Epithelial cell of proximal tubule (primary cell): ENCODE measurements at regions not wholly inside any gene's neighbourhood (a gene's known extent, or its start where the extent isn't known, plus 50 kb on each side); places are given as distances from the start of the nearest gene placed in this dataset.

Experiments used
- DNase-seq: peaks from one replicate; pipeline ENCODE4 v3.0.0-alpha.2; 2011; ENCODE audit warnings: low read depth
- H3K4me3 ChIP-seq: 2 replicates; pipeline ENCODE4 v1.5.1; 2011; ENCODE audit warnings: low read depth, mild to moderate bottlenecking, low read length
- CTCF ChIP-seq: conservative IDR thresholded peaks from 2 replicates; pipeline ENCODE4 v1.5.1; 2012; ENCODE audit warnings: low read depth, mild to moderate bottlenecking, low read length

GRCh38 chr22:48633996-48634836, 1193.5 kb downstream of the BRD1 start:
- no peak for TF ChIP-seq CTCF
- no peak for DNase-seq
- no peak overlapping the region for H3K4me3 ChIP-seq

- no peak for DNase-seq
- H3K4me3 ChIP-seq = no peak overlapping the region
- no peak for TF ChIP-seq CTCF
Observed at GRCh38 chr22:48632646-48633246, 1194.9 kb downstream of the BRD1 start.

DNA sequence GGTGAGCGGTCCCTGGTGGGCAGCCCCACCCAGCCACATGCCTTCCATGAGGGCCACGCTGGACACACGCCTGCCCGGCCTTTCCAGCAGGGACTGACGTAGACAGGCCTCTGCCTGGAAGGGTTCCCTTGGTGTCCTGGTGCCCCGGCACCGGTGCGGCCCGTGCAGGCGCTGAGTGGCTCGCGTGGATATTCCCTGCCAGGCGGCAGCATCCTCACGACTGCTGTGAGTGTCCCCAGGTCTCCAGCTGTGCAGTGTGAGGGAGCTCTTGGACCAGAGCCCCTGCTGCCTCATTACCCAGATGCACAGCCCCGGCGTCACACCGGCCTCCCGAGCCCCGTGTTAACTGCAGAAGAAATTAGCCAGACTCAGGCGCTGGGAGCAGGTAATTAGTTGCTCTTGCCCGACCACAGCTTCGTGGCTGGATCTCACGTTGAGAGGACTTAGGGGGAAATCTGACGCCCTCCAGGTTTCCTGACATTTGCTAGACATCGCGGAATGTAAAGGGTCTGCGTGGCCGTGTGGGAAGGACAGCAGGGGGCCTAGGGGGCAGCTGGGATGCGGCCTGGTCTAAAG, 1196.3 kb downstream of the BRD1 start:
- no peak overlapping the region for H3K4me3 ChIP-seq
- no peak for TF ChIP-seq CTCF

DNA sequence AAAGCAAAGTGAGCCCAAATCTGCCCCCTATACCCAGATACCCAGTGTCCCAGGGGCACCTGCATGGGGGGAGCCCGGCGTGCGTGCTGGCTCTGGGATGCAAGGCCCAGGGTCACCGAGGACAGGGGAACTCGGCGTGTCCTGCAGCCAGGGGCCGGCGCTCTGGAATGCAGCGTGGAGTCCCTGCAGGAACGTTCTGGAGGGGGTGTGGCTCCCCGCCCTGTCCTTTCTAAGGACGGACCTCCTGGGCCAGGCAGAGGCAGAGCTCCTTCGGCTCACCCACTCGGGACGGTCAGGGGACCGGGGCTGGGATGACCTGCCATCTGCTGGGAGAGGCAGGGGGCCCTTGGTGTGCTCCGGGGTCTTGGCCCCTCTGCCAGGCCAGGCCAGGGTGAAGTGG, 1196.8 kb downstream of the BRD1 start:
- no peak overlapping the region for H3K4me3 ChIP-seq
- DNase-seq = no peak
- TF ChIP-seq CTCF = no peak

More for the DNA sequence above, 1196.3 kb downstream of the BRD1 start:
- DNase-seq = no peak

DNA sequence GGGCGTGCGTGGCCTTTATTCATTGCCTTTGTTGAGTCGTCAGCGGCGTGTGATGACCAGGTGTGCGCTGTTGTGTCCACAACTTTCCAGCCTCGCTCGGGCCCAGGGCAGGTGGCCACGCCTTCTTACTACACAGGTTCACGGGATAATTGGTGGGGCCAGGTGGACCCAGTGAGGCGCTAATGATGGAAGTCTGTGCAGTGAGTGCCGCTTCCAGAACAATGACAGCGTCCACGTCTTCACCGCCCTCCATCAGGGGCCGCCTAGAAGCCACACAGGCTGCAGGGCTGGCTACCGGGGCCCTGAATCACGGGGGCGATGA, 1197.3 kb downstream of the BRD1 start:
- TF ChIP-seq CTCF = no peak
- no peak for DNase-seq
- H3K4me3 ChIP-seq = no peak overlapping the region

DNA sequence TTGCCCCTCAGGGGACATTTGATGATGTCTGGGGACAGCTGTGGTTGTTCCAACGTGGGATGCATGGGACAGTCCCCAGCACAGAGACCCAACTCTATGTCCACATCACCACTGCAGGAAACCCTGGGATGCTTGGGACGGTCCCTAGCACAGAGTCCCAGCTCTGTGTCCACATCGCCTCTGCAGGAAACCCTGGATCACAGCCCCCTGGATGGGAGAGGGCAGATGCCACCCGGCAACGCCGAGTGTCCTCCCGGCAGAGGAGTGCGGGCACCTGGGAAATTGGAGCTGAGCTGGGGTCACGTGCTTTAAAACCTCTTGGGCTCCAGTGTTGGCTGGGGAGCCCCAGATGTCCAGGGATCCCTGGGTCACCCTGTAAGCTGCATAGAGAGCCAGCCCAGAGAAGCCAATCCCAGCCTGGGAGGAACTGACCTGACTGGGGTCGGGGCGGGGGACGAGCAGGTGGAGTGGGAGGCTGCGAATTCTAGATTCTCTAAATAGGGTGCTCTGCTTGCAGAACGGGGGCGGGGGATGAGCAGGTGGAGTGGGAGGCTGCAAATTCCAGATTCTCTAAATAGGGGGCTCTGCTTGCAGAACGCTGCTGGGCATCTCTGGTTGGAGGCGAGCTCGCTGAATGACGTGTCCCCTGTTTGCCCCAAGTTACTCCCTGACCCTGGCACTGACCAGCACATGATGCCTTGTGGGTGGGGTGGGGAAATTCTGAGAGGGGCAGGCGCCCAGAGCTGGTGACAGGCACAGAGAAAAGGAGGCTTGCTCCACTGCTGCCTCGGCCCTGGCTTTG, 1197.8 kb downstream of the BRD1 start:
- H3K4me3 ChIP-seq = no peak overlapping the region
- TF ChIP-seq CTCF = no peak
- no peak for DNase-seq
